ENCODE measurements at regions not wholly inside any gene's neighbourhood (a gene's known extent, or its start where the extent isn't known, plus 50 kb on each side); places are given as distances from the start of the nearest gene placed in this dataset.
A peak's percentile ranks its signal among the peaks of the same experiment; 100 is the strongest.

- FAIRE-seq: no peak
Observed at GRCh38 chr12:126107659-126108058, 1042.4 kb downstream of the AACS start.

GRCh38 chr12:126108247-126108646 lies 1043.0 kb downstream of the AACS start:
- DNase-seq (ENCODE audit: insufficient read length, low spot score) (no peak), FAIRE-seq (no peak)
- no peak for TF ChIP-seq CTCF (IDR thresholded peaks at IDR 0.05; ENCODE audit: insufficient read depth, missing control alignments)

More at GRCh38 chr12:126107659-126108058, 1042.4 kb downstream of the AACS start:
- TF ChIP-seq CTCF (IDR thresholded peaks at IDR 0.05; ENCODE audit: insufficient read depth, missing control alignments): no peak
- DNase-seq (ENCODE audit: insufficient read length, low spot score): no peak

GRCh38 chr12:126112141-126112540 lies 1046.9 kb downstream of the AACS start:
- FAIRE-seq (no peak), DNase-seq (ENCODE audit: insufficient read length, low spot score) (no peak)
- no peak for TF ChIP-seq CTCF (IDR thresholded peaks at IDR 0.05; ENCODE audit: insufficient read depth, missing control alignments)

GRCh38 chr12:126112849-126113248 lies 1047.6 kb downstream of the AACS start:
- FAIRE-seq: no peak
- no peak for DNase-seq (ENCODE audit: insufficient read length, low spot score)
- TF ChIP-seq CTCF (IDR thresholded peaks at IDR 0.05; ENCODE audit: insufficient read depth, missing control alignments): no peak

GRCh38 chr12:126114441-126114840 lies 1049.2 kb downstream of the AACS start:
- FAIRE-seq (no peak), DNase-seq (ENCODE audit: insufficient read length, low spot score) (no peak)
- no peak for TF ChIP-seq CTCF (IDR thresholded peaks at IDR 0.05; ENCODE audit: insufficient read depth, missing control alignments)

GRCh38 chr12:126117502-126117901 lies 1052.3 kb downstream of the AACS start:
- no peak for DNase-seq (ENCODE audit: insufficient read length, low spot score)
- no peak for FAIRE-seq
- no peak for TF ChIP-seq CTCF (IDR thresholded peaks at IDR 0.05; ENCODE audit: insufficient read depth, missing control alignments)

GRCh38 chr12:126139355-126139754 lies 1074.1 kb downstream of the AACS start:
- FAIRE-seq (no peak), DNase-seq (ENCODE audit: insufficient read length, low spot score) (no peak)
- peak; percentile 2 for TF ChIP-seq CTCF (IDR thresholded peaks at IDR 0.05; ENCODE audit: insufficient read depth, missing control alignments)
